ENCODE measurements at regions not wholly inside any gene's neighbourhood (a gene's known extent, or its start where the extent isn't known, plus 50 kb on each side); places are given as distances from the start of the nearest gene placed in this dataset.

GRCh38 chr15:92763459-92763858 is 107.9 kb upstream of the FAM174B start:
- TF ChIP-seq ZNF24 (IDR thresholded peaks at IDR 0.05) (no peak), CTCF (IDR thresholded peaks at IDR 0.05 in 2 of 3, conservative IDR thresholded peaks at IDR 0.05 in 1 of 3; ENCODE audit: control insufficient read depth in 2 of 3, extremely low read depth in 1 of 3, insufficient read depth in 1 of 3, low read depth in 3 of 3, low read length in 3 of 3) (no peak), EZH2 (IDR thresholded peaks at IDR 0.05; ENCODE audit: borderline replicate concordance, control insufficient read depth, low read depth, low read length) (no peak), CHD2 (IDR thresholded peaks at IDR 0.05; ENCODE audit: borderline replicate concordance, low read depth, low read length) (no peak), CREB1 (IDR thresholded peaks at IDR 0.05; ENCODE audit: low read depth) (no peak), DPF2 (IDR thresholded peaks at IDR 0.05) (no peak), BRCA1 (IDR thresholded peaks at IDR 0.05; ENCODE audit: low read depth, low read length) (no peak)
